ENCODE measurements at regions not wholly inside any gene's neighbourhood (a gene's known extent, or its start where the extent isn't known, plus 50 kb on each side); places are given as distances from the start of the nearest gene placed in this dataset.
"Not testable (repeated sequence)": the region's sequence is repeated elsewhere in the genome, so short reads cannot be mapped to it uniquely, and the experiment has no call there.

- intact Hi-C loops (cut with DNase I; ENCODE audit: low total_unique reads) = no loop called here
- H3K4me3 ChIP-seq = no peak overlapping the region
- H3K27ac ChIP-seq = no peak overlapping the region
- no peaks in the 10 kb centered on the region for H3K4me1 ChIP-seq
- TF ChIP-seq POLR2A (IDR thresholded peaks at IDR 0.05) (no peak), CTCF (IDR thresholded peaks at IDR 0.05) (no peak), POLR2AphosphoS5 (IDR thresholded peaks at IDR 0.05) (no peak)
- no peaks in the 10 kb centered on the region for H3K36me3 ChIP-seq
- H3K27me3 ChIP-seq = no peaks in the 10 kb centered on the region
- no peaks in the 10 kb centered on the region for H3K9me3 ChIP-seq
- DNase-seq (ENCODE audit: low spot score in 2 of 2) = no peak
Measured at GRCh38 chrY:18912846-18913245, 139.3 kb upstream of the HSFY2 start.

- intact Hi-C loops (cut with DNase I; ENCODE audit: low total_unique reads) = no loop called here
- H3K36me3 ChIP-seq = no peaks in the 10 kb centered on the region
- H3K9me3 ChIP-seq = no peaks in the 10 kb centered on the region
- DNase-seq (ENCODE audit: low spot score in 2 of 2) = no peak
- H3K27ac ChIP-seq = no peak overlapping the region
- no peak overlapping the region for H3K4me3 ChIP-seq
- H3K27me3 ChIP-seq = no peaks in the 10 kb centered on the region
- no peaks in the 10 kb centered on the region for H3K4me1 ChIP-seq
- no peak for TF ChIP-seq POLR2A (IDR thresholded peaks at IDR 0.05)
- TF ChIP-seq POLR2AphosphoS5 (IDR thresholded peaks at IDR 0.05) = no peak
- no peak for TF ChIP-seq CTCF (IDR thresholded peaks at IDR 0.05)
Measured at GRCh38 chrY:18909846-18910245, 136.3 kb upstream of the HSFY2 start.

- H3K27ac ChIP-seq; H3K4me3 ChIP-seq; H3K4me1 ChIP-seq; H3K9me3 ChIP-seq; H3K36me3 ChIP-seq; H3K27me3 ChIP-seq; intact Hi-C loops (cut with DNase I; ENCODE audit: low total_unique reads); DNase-seq (ENCODE audit: low spot score in 2 of 2): not testable (repeated sequence)
Measured at GRCh38 chrY:18906198-18906597, 132.7 kb upstream of the HSFY2 start.

GRCh38 chrY:18904296-18904695, 130.8 kb upstream of the HSFY2 start:
- no peak for DNase-seq (ENCODE audit: low spot score in 2 of 2)
- no peak overlapping the region for H3K4me3 ChIP-seq
- intact Hi-C loops (cut with DNase I; ENCODE audit: low total_unique reads) = no loop called here
- no peak overlapping the region for H3K27ac ChIP-seq
- H3K9me3 ChIP-seq = no peaks in the 10 kb centered on the region
- no peaks in the 10 kb centered on the region for H3K36me3 ChIP-seq
- no peaks in the 10 kb centered on the region for H3K4me1 ChIP-seq
- no peak for TF ChIP-seq POLR2A (IDR thresholded peaks at IDR 0.05)
- TF ChIP-seq POLR2AphosphoS5 (IDR thresholded peaks at IDR 0.05) = no peak
- TF ChIP-seq CTCF (IDR thresholded peaks at IDR 0.05) = no peak
- H3K27me3 ChIP-seq = no peaks in the 10 kb centered on the region

GRCh38 chrY:18891994-18892393, 118.5 kb upstream of the HSFY2 start:
- Histone ChIP-seq H3K27me3 (no peaks in the 10 kb centered on the region), H3K4me3 (no peak overlapping the region), H3K36me3 (no peaks in the 10 kb centered on the region), H3K27ac (no peak overlapping the region), H3K9me3 (no peaks in the 10 kb centered on the region), H3K4me1 (no peaks in the 10 kb centered on the region)
- DNase-seq (ENCODE audit: low spot score in 2 of 2) = no peak
- intact Hi-C loops (cut with DNase I; ENCODE audit: low total_unique reads) = no loop called here
- TF ChIP-seq CTCF (IDR thresholded peaks at IDR 0.05) (no peak), POLR2A (IDR thresholded peaks at IDR 0.05) (no peak), POLR2AphosphoS5 (IDR thresholded peaks at IDR 0.05) (no peak)

- intact Hi-C loops (cut with DNase I; ENCODE audit: low total_unique reads) = no loop called here
- no peak for TF ChIP-seq POLR2AphosphoS5 (IDR thresholded peaks at IDR 0.05)
- no peak for TF ChIP-seq POLR2A (IDR thresholded peaks at IDR 0.05)
- no peak for TF ChIP-seq CTCF (IDR thresholded peaks at IDR 0.05)
- Histone ChIP-seq H3K36me3 (no peaks in the 10 kb centered on the region), H3K27ac (no peak overlapping the region), H3K27me3 (no peaks in the 10 kb centered on the region), H3K4me1 (no peaks in the 10 kb centered on the region), H3K4me3 (no peak overlapping the region), H3K9me3 (no peaks in the 10 kb centered on the region)
- no peak for DNase-seq (ENCODE audit: low spot score in 2 of 2)
Measured at GRCh38 chrY:18889548-18889947, 116.0 kb upstream of the HSFY2 start.
